NT2/D1 (cell line): ENCODE measurements at regions not wholly inside any gene's neighbourhood (a gene's known extent, or its start where the extent isn't known, plus 50 kb on each side); places are given as distances from the start of the nearest gene placed in this dataset.

Experiments
- SUZ12 ChIP-seq: IDR thresholded peaks from 2 replicates; pipeline ENCODE4 v1.6.1; 2011; ENCODE audit not compliant: insufficient read length, insufficient read depth; ENCODE audit errors: extremely low read depth
- YY1 ChIP-seq: IDR thresholded peaks from 2 replicates; pipeline ENCODE4 v1.6.1; 2011; ENCODE audit not compliant: insufficient read length, insufficient read depth
- ZNF274 ChIP-seq: IDR thresholded peaks from 2 replicates; pipeline ENCODE4 v1.6.1; 2011; ENCODE audit warnings: mild to moderate bottlenecking, low read depth, low read length

- no peak for TF ChIP-seq YY1
- TF ChIP-seq ZNF274, result no peak
- TF ChIP-seq SUZ12, result no peak
Observed at GRCh38 chr1:148353461-148354283, 129.4 kb downstream of the PPIAL4G start.
